Neural progenitor cell (in vitro differentiated cells): ENCODE measurements at regions not wholly inside any gene's neighbourhood (a gene's known extent, or its start where the extent isn't known, plus 50 kb on each side); places are given as distances from the start of the nearest gene placed in this dataset.

Source experiments
- EZH2 ChIP-seq: fragments of 200-600 bp; sonication (generic); IDR thresholded peaks from 2 replicates; pipeline ENCODE4 v1.6.1; 2017; ENCODE audit warnings: antibody characterized with exemption, mild to moderate bottlenecking, moderate library complexity
- TF ChIP-seq, protein P1 (sequence below): fragments of 200-600 bp; sonication (generic); IDR thresholded peaks from 2 replicates; pipeline ENCODE4 v1.5.1; 2017; ENCODE audit warnings: antibody characterized with exemption, mild to moderate bottlenecking

DNA sequence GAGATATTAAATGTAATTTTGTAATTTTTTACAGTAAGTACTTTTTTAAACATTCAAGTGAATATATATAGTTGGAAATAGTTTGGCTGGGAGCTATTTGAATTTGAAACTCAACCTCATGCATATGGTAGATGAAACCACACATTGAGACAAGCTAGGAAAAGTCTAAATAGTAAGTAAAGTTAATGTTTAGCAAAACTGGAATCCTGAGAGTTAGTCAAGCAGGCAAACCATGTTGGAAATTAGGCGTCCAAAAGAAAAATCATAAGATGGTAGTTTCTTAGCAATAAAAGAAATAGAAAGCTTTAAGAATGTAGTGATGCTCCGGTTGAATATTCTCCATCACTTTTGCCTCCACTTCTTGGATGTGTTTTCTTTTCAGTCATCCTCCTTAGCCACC lies 657.1 kb upstream of the CDH10 start:
- TF ChIP-seq EZH2 = no peak
- TF ChIP-seq, protein P1, sequence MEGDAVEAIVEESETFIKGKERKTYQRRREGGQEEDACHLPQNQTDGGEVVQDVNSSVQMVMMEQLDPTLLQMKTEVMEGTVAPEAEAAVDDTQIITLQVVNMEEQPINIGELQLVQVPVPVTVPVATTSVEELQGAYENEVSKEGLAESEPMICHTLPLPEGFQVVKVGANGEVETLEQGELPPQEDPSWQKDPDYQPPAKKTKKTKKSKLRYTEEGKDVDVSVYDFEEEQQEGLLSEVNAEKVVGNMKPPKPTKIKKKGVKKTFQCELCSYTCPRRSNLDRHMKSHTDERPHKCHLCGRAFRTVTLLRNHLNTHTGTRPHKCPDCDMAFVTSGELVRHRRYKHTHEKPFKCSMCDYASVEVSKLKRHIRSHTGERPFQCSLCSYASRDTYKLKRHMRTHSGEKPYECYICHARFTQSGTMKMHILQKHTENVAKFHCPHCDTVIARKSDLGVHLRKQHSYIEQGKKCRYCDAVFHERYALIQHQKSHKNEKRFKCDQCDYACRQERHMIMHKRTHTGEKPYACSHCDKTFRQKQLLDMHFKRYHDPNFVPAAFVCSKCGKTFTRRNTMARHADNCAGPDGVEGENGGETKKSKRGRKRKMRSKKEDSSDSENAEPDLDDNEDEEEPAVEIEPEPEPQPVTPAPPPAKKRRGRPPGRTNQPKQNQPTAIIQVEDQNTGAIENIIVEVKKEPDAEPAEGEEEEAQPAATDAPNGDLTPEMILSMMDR = no peak
